ENCODE measurements at regions not wholly inside any gene's neighbourhood (a gene's known extent, or its start where the extent isn't known, plus 50 kb on each side); places are given as distances from the start of the nearest gene placed in this dataset.

GRCh38 chr1:163758977-163759670 lies 437.4 kb downstream of the NUF2 start:
- no peak overlapping the region for H3K4me3 ChIP-seq (ENCODE audit: low read length)
- no peaks in the 10 kb centered on the region for H3K79me2 ChIP-seq (replicated peaks; ENCODE audit: insufficient read depth, low read length)
- no peak overlapping the region for H2AFZ ChIP-seq (ENCODE audit: low read depth, low read length)
- H3K27ac ChIP-seq (ENCODE audit: low read length) = no peak overlapping the region
- no peaks in the 10 kb centered on the region for H3K9me3 ChIP-seq (ENCODE audit: low read length)
- H3K9me2 ChIP-seq (ENCODE audit: insufficient read depth, low read length) = no peaks in the 10 kb centered on the region
- no peaks in the 10 kb centered on the region for H3K27me3 ChIP-seq (ENCODE audit: insufficient read depth, low read depth, low read length)
- H3F3A ChIP-seq (ENCODE audit: insufficient read depth, low read length, poor library complexity, severe bottlenecking) = no peaks in the 10 kb centered on the region
- no peak for TF ChIP-seq POLR2AphosphoS5 (IDR thresholded peaks at IDR 0.05)
- no peak for TF ChIP-seq SMC3 (conservative IDR thresholded peaks at IDR 0.05; ENCODE audit: poor library complexity)
- TF ChIP-seq MXI1 (conservative IDR thresholded peaks at IDR 0.05; ENCODE audit: poor library complexity, severe bottlenecking) = no peak
- TF ChIP-seq, protein P1, sequence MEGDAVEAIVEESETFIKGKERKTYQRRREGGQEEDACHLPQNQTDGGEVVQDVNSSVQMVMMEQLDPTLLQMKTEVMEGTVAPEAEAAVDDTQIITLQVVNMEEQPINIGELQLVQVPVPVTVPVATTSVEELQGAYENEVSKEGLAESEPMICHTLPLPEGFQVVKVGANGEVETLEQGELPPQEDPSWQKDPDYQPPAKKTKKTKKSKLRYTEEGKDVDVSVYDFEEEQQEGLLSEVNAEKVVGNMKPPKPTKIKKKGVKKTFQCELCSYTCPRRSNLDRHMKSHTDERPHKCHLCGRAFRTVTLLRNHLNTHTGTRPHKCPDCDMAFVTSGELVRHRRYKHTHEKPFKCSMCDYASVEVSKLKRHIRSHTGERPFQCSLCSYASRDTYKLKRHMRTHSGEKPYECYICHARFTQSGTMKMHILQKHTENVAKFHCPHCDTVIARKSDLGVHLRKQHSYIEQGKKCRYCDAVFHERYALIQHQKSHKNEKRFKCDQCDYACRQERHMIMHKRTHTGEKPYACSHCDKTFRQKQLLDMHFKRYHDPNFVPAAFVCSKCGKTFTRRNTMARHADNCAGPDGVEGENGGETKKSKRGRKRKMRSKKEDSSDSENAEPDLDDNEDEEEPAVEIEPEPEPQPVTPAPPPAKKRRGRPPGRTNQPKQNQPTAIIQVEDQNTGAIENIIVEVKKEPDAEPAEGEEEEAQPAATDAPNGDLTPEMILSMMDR (IDR thresholded peaks at IDR 0.05; ENCODE audit: poor library complexity, severe bottlenecking) = no peak
- TF ChIP-seq EZH2 (IDR thresholded peaks at IDR 0.05; ENCODE audit: borderline replicate concordance, insufficient read depth, low read length, poor library complexity, severe bottlenecking) = no peak
- TF ChIP-seq REST (IDR thresholded peaks at IDR 0.05; ENCODE audit: borderline replicate concordance) = no peak
- TF ChIP-seq RAD21 (conservative IDR thresholded peaks at IDR 0.05) = no peak
- no peak for TF ChIP-seq EP300 (conservative IDR thresholded peaks at IDR 0.05; ENCODE audit: poor library complexity, severe bottlenecking)
- TF ChIP-seq TAF1 (IDR thresholded peaks at IDR 0.05; ENCODE audit: low read depth) = no peak
- H4K20me1 ChIP-seq (ENCODE audit: insufficient read depth) = no peaks in the 10 kb centered on the region
- no peak overlapping the region for H3K9ac ChIP-seq (ENCODE audit: low read length)
- no peak overlapping the region for H3K4me2 ChIP-seq (ENCODE audit: low read length)
- H3K36me3 ChIP-seq (ENCODE audit: insufficient read depth, low read length) = no peaks in the 10 kb centered on the region

GRCh38 chr1:163761898-163762297 lies 440.1 kb downstream of the NUF2 start:
- Histone ChIP-seq H3K9me2 (ENCODE audit: insufficient read depth, low read length) (no peaks in the 10 kb centered on the region), H3K36me3 (ENCODE audit: insufficient read depth, low read length) (no peaks in the 10 kb centered on the region), H2AFZ (ENCODE audit: low read depth, low read length) (no peak overlapping the region), H3K79me2 (replicated peaks; ENCODE audit: insufficient read depth, low read length) (no peaks in the 10 kb centered on the region), H3K9ac (ENCODE audit: low read length) (no peak overlapping the region), H3K27ac (ENCODE audit: low read length) (no peak overlapping the region), H4K20me1 (ENCODE audit: insufficient read depth) (no peaks in the 10 kb centered on the region), H3K4me3 (ENCODE audit: low read length) (no peak overlapping the region), H3K9me3 (ENCODE audit: low read length) (no peaks in the 10 kb centered on the region), H3F3A (ENCODE audit: insufficient read depth, low read length, poor library complexity, severe bottlenecking) (no peaks in the 10 kb centered on the region), H3K4me2 (ENCODE audit: low read length) (no peak overlapping the region), H3K27me3 (ENCODE audit: insufficient read depth, low read depth, low read length) (no peaks in the 10 kb centered on the region)
- TF ChIP-seq TAF1 (IDR thresholded peaks at IDR 0.05; ENCODE audit: low read depth) = no peak
- TF ChIP-seq POLR2AphosphoS5 (IDR thresholded peaks at IDR 0.05) = no peak

Data from neural cell (in vitro differentiated cells).